ENCODE measurements at regions not wholly inside any gene's neighbourhood (a gene's known extent, or its start where the extent isn't known, plus 50 kb on each side); places are given as distances from the start of the nearest gene placed in this dataset.

- peak; percentile 48 for DNase-seq (ENCODE audit: low read depth)
- peak overlapping the region; percentile 94 for H3K4me3 ChIP-seq (ENCODE audit: low read length)
These were observed 77.2 kb upstream of the VGLL4 start for GRCh38 chr3:11720917-11721411.

DNA sequence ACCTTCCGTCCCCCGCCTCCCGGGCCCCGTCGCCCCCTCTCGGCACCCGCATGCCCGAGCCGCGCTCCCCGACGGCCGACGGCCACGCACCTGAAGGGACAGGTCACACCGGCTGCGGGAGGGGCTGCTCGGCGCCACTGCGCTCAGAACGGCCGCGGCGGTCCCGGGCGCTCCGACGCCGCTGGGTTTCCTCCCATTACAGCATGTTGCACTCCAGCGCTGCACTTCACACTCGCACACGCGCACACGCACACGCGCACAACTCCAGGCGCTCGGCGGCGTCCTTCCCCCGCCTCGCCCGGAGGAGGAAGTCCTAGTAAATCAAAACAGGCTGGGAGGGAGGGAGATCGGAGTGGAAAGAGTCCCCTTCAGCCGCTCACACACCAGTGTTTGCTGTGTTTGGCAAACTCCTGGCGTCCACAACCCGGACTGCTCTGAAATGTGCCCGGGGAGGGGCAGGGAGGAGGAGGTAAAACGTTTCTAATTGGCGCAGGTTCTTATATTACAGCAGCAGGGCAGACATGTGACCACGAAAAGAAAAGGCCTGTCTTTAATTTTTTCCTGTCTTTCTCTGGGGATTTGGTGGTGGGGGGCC, 76.7 kb upstream of the VGLL4 start:
- peak overlapping the region; percentile 94 for H3K4me3 ChIP-seq (ENCODE audit: low read length)
- H3K36me3 ChIP-seq (ENCODE audit: control insufficient read depth, insufficient read depth, low read length, severe bottlenecking) = no peaks in the 10 kb centered on the region
- peaks cover 6% of the 10 kb centered on the region for H3K27me3 ChIP-seq (replicated peaks; ENCODE audit: control insufficient read depth, insufficient read depth, low read length)
- DNase-seq (ENCODE audit: low read depth) = peak; percentile 89
- no peaks in the 10 kb centered on the region for H3K9me3 ChIP-seq (ENCODE audit: control insufficient read depth, low read length)
- peaks cover 24% of the 10 kb centered on the region for H3K4me1 ChIP-seq (ENCODE audit: control insufficient read depth, insufficient read depth, low read length)
- H3K9ac ChIP-seq (ENCODE audit: low read length) = peak overlapping the region; percentile 96

More at GRCh38 chr3:11720917-11721411, 77.2 kb upstream of the VGLL4 start:
- Histone ChIP-seq H3K27me3 (replicated peaks; ENCODE audit: control insufficient read depth, insufficient read depth, low read length) (peaks cover 9% of the 10 kb centered on the region), H3K9ac (ENCODE audit: low read length) (peak overlapping the region; percentile 96), H3K9me3 (ENCODE audit: control insufficient read depth, low read length) (no peaks in the 10 kb centered on the region), H3K4me1 (ENCODE audit: control insufficient read depth, insufficient read depth, low read length) (peaks cover 24% of the 10 kb centered on the region), H3K36me3 (ENCODE audit: control insufficient read depth, insufficient read depth, low read length, severe bottlenecking) (no peaks in the 10 kb centered on the region)

DNA sequence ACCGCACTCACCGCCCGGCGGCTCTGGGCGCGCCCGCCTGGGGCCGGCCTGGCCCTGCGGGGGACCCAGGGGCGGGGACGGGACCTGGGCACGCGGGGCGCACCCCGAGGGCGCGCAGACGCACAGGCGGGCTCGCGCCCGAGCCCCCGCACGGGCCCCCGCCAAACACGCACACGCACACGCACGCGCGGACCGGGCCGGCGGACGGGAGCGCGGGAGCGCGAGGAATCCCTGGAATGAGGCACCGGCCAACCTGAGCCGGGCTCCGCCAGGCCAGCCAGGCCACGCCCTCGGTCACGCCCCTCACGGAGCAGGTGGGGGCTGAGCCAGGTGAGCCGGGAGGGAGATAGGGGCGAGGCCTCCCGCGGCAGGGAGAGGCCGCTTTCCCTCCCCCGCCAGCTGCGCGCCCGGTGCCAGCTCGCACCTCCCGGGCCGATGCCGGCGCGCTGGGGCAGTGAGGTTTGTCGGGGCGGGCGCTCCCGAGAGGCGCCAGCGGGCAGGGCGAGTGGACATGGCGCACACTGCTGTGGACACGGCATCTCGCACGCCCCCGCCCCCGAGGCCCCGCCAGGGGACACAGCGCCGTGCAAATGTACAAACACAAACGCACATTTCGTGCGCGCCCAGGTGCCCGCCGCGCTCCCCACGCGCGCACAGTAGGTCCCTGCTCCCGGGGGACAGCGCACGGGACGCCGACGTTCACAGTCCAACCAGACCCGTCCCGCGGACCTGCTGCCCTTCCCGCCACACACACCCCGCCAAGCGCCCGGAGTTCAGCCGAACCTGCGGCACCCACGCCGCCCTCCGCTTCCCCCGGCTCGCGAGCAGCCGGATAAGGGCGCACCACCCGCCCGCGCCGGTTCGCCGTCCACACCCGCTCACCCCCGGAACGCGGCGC, 75.9 kb upstream of the VGLL4 start:
- Histone ChIP-seq H3K36me3 (ENCODE audit: control insufficient read depth, insufficient read depth, low read length, severe bottlenecking) (no peaks in the 10 kb centered on the region), H3K4me3 (ENCODE audit: low read length) (peak overlapping the region; percentile 94), H3K9me3 (ENCODE audit: control insufficient read depth, low read length) (no peaks in the 10 kb centered on the region), H3K4me1 (ENCODE audit: control insufficient read depth, insufficient read depth, low read length) (peaks cover 24% of the 10 kb centered on the region), H3K27me3 (replicated peaks; ENCODE audit: control insufficient read depth, insufficient read depth, low read length) (peaks cover under 1% of the 10 kb centered on the region), H3K9ac (ENCODE audit: low read length) (peak overlapping the region; percentile 96)
- DNase-seq (ENCODE audit: low read depth) = peak; percentile 87

GRCh38 chr3:11718637-11719405, 75.1 kb upstream of the VGLL4 start:
- Histone ChIP-seq H3K27me3 (replicated peaks; ENCODE audit: control insufficient read depth, insufficient read depth, low read length) (no peaks in the 10 kb centered on the region), H3K36me3 (ENCODE audit: control insufficient read depth, insufficient read depth, low read length, severe bottlenecking) (no peaks in the 10 kb centered on the region), H3K9me3 (ENCODE audit: control insufficient read depth, low read length) (no peaks in the 10 kb centered on the region), H3K4me1 (ENCODE audit: control insufficient read depth, insufficient read depth, low read length) (peaks cover 24% of the 10 kb centered on the region), H3K4me3 (ENCODE audit: low read length) (peak overlapping the region; percentile 94), H3K9ac (ENCODE audit: low read length) (peak overlapping the region; percentile 96)
- peak; percentile 82 for DNase-seq (ENCODE audit: low read depth)

DNA sequence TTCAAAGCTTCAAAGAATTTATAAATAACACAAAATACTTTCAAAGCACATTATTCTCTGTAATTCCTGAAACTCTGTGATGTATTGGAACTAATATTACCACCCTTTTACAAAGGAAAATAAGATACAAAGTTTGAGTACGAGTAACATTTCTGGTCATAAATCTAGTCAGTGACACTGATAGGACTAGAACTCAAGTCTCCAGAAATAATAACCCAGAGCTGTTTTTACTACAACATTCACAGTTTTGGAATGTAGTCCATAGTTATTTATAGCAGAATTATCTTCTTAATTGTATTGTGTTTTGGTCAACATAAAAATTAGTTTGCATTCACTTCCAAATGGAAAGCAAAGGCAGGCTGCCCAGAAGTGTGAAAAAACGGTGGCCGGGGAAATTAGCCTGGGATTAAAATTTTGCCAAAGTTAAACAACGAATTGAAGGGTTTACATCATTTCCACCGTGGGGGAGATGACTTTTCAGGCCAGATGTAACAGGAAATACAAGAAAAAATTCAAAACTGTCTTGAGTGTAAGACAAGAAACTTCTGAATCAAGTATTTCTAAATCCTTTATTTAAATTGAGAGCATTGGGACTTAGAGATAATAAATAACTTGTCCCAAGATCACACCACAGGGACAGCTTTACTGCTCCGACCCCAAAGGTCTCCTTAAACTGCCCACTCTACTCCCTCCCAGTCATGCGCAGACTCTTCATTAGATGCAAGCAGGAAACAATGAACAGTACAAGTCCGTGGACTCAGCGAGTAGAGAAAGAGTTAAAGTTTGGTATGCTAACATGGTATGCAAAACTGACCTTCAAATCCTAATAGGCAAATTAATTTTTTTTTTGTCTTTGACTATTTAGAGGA, 74.3 kb upstream of the VGLL4 start:
- peak overlapping the region; percentile 96 for H3K9ac ChIP-seq (ENCODE audit: low read length)
- H3K4me3 ChIP-seq (ENCODE audit: low read length) = peak overlapping the region; percentile 94
- H3K9me3 ChIP-seq (ENCODE audit: control insufficient read depth, low read length) = no peaks in the 10 kb centered on the region
- peak; percentile 72 for DNase-seq (ENCODE audit: low read depth)
- H3K27me3 ChIP-seq (replicated peaks; ENCODE audit: control insufficient read depth, insufficient read depth, low read length) = no peaks in the 10 kb centered on the region
- H3K4me1 ChIP-seq (ENCODE audit: control insufficient read depth, insufficient read depth, low read length) = peaks cover 24% of the 10 kb centered on the region
- no peaks in the 10 kb centered on the region for H3K36me3 ChIP-seq (ENCODE audit: control insufficient read depth, insufficient read depth, low read length, severe bottlenecking)

DNA sequence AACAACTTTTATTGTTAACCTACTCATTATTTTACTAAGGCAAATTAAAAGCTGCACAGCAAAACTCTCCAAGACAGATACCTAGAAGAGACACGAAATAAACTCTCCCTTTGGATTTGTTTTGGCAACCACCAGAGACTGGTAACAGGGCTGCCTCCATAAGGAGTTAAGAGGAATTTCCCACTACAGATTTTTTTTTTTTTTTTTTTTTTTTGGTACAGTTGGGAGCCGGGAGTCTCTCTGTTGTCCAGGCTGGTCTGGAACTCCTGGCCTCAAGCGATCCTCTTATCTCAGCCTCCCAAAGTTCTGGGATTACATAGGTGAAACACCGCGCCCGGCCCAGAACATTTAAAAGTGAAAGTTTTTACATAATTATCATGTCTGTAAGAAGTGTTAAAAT, 73.6 kb upstream of the VGLL4 start:
- H3K9me3 ChIP-seq (ENCODE audit: control insufficient read depth, low read length) = no peaks in the 10 kb centered on the region
- no peaks in the 10 kb centered on the region for H3K27me3 ChIP-seq (replicated peaks; ENCODE audit: control insufficient read depth, insufficient read depth, low read length)
- H3K4me3 ChIP-seq (ENCODE audit: low read length) = peak overlapping the region; percentile 94
- peak overlapping the region; percentile 96 for H3K9ac ChIP-seq (ENCODE audit: low read length)
- H3K36me3 ChIP-seq (ENCODE audit: control insufficient read depth, insufficient read depth, low read length, severe bottlenecking) = no peaks in the 10 kb centered on the region
- H3K4me1 ChIP-seq (ENCODE audit: control insufficient read depth, insufficient read depth, low read length) = peaks cover 24% of the 10 kb centered on the region
- DNase-seq (ENCODE audit: low read depth) = peak; percentile 38

- peak overlapping the region; percentile 94 for H3K4me3 ChIP-seq (ENCODE audit: low read length)
- no peaks in the 10 kb centered on the region for H3K27me3 ChIP-seq (replicated peaks; ENCODE audit: control insufficient read depth, insufficient read depth, low read length)
- H3K9ac ChIP-seq (ENCODE audit: low read length) = peak overlapping the region; percentile 96
- peaks cover 28% of the 10 kb centered on the region for H3K4me1 ChIP-seq (ENCODE audit: control insufficient read depth, insufficient read depth, low read length)
- H3K9me3 ChIP-seq (ENCODE audit: control insufficient read depth, low read length) = no peaks in the 10 kb centered on the region
- DNase-seq (ENCODE audit: low read depth) = peak; percentile 34
- no peaks in the 10 kb centered on the region for H3K36me3 ChIP-seq (ENCODE audit: control insufficient read depth, insufficient read depth, low read length, severe bottlenecking)
These were observed 73.0 kb upstream of the VGLL4 start for GRCh38 chr3:11716573-11717290.

GRCh38 chr3:11713171-11713570, 69.5 kb upstream of the VGLL4 start:
- peaks cover 21% of the 10 kb centered on the region for H3K4me1 ChIP-seq (ENCODE audit: control insufficient read depth, insufficient read depth, low read length)
- H3K27me3 ChIP-seq (replicated peaks; ENCODE audit: control insufficient read depth, insufficient read depth, low read length) = no peaks in the 10 kb centered on the region
- no peak overlapping the region for H3K4me3 ChIP-seq (ENCODE audit: low read length)

GRCh38 chr3:11712646-11713045, 68.9 kb upstream of the VGLL4 start:
- no peak for DNase-seq (ENCODE audit: low read depth)
- Histone ChIP-seq H3K36me3 (ENCODE audit: control insufficient read depth, insufficient read depth, low read length, severe bottlenecking) (no peaks in the 10 kb centered on the region), H3K9me3 (ENCODE audit: control insufficient read depth, low read length) (peaks cover 6% of the 10 kb centered on the region), H3K4me1 (ENCODE audit: control insufficient read depth, insufficient read depth, low read length) (peaks cover 20% of the 10 kb centered on the region), H3K27me3 (replicated peaks; ENCODE audit: control insufficient read depth, insufficient read depth, low read length) (no peaks in the 10 kb centered on the region), H3K9ac (ENCODE audit: low read length) (no peak overlapping the region), H3K4me3 (ENCODE audit: low read length) (no peak overlapping the region)

More at GRCh38 chr3:11713171-11713570, 69.5 kb upstream of the VGLL4 start:
- DNase-seq (ENCODE audit: low read depth) = no peak
- Histone ChIP-seq H3K36me3 (ENCODE audit: control insufficient read depth, insufficient read depth, low read length, severe bottlenecking) (no peaks in the 10 kb centered on the region), H3K9me3 (ENCODE audit: control insufficient read depth, low read length) (peaks cover 6% of the 10 kb centered on the region), H3K9ac (ENCODE audit: low read length) (no peak overlapping the region)

DNA sequence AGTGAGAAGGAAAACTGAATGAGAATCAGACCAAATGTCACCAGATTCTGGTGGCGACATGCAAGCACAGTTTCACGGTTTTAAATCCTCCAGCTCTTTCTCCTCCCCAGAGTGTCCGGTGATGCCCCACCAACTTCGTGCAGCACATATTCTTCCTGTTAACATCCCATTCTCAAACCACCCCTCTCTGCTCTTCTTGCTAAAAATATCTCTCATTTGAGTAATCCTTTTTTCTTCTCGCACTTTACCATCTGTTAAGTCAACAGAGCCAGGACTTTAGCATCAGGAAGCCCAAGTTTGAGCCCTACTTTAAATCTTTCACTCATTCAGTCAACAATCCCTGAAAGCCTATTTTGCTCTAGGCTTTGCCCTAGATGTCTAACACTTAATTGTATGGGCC, 68.2 kb upstream of the VGLL4 start:
- Histone ChIP-seq H3K9me3 (ENCODE audit: control insufficient read depth, low read length) (peaks cover 6% of the 10 kb centered on the region), H3K4me3 (ENCODE audit: low read length) (no peak overlapping the region), H3K4me1 (ENCODE audit: control insufficient read depth, insufficient read depth, low read length) (peaks cover 12% of the 10 kb centered on the region), H3K36me3 (ENCODE audit: control insufficient read depth, insufficient read depth, low read length, severe bottlenecking) (no peaks in the 10 kb centered on the region), H3K27me3 (replicated peaks; ENCODE audit: control insufficient read depth, insufficient read depth, low read length) (no peaks in the 10 kb centered on the region), H3K9ac (ENCODE audit: low read length) (no peak overlapping the region)
- DNase-seq (ENCODE audit: low read depth) = peak; percentile 10

Measured in adipocyte (in vitro differentiated cells).